ENCODE measurements at regions not wholly inside any gene's neighbourhood (a gene's known extent, or its start where the extent isn't known, plus 50 kb on each side); places are given as distances from the start of the nearest gene placed in this dataset.
"Not testable (repeated sequence)": the region's sequence is repeated elsewhere in the genome, so short reads cannot be mapped to it uniquely, and the experiment has no call there.

DNA sequence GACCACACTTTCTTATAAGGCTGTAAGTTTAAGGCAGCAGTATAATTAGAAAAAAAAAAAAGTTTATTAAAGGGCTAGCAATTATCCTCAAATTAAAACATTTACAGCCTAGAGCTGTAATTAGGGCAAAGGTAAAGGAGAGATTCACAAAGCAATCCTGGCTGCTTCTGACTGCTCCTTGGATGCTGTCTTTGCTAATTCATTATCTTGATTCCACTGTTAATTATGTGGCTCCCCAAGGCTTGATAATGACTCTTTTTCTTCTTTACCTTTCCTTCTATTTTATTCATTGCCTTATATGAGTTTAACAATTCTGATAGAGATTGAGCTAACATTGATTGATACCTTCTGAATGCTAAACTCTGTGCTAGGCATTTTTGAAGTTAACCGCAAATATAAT is 476.5 kb downstream of the DTWD2 start:
- Histone ChIP-seq H3K27ac (ENCODE audit: insufficient read depth, low read length, poor library complexity, severe bottlenecking) (no peak overlapping the region), H3K27me3 (replicated peaks; ENCODE audit: control insufficient read depth, insufficient read depth, low read length, poor library complexity, severe bottlenecking) (no peaks in the 10 kb centered on the region), H3K4me3 (ENCODE audit: insufficient read depth, low read depth, low read length, poor library complexity, severe bottlenecking) (no peak overlapping the region), H3K4me1 (ENCODE audit: control insufficient read depth, insufficient read depth, low read length, poor library complexity, severe bottlenecking) (no peaks in the 10 kb centered on the region), H3K36me3 (ENCODE audit: control insufficient read depth, insufficient read depth, low read length) (no peaks in the 10 kb centered on the region), H3K9me3 (ENCODE audit: control insufficient read depth, low read length) (no peaks in the 10 kb centered on the region)
- DNase-seq, result no peak

GRCh38 chr5:118506217-118506852 is 482.0 kb downstream of the DTWD2 start:
- H3K9me3 ChIP-seq (ENCODE audit: control insufficient read depth, low read length), result no peaks in the 10 kb centered on the region
- H3K27me3 ChIP-seq (replicated peaks; ENCODE audit: control insufficient read depth, insufficient read depth, low read length, poor library complexity, severe bottlenecking), result no peaks in the 10 kb centered on the region
- no peak overlapping the region for H3K27ac ChIP-seq (ENCODE audit: insufficient read depth, low read length, poor library complexity, severe bottlenecking)
- H3K4me1 ChIP-seq (ENCODE audit: control insufficient read depth, insufficient read depth, low read length, poor library complexity, severe bottlenecking), result no peaks in the 10 kb centered on the region
- no peaks in the 10 kb centered on the region for H3K36me3 ChIP-seq (ENCODE audit: control insufficient read depth, insufficient read depth, low read length)
- H3K4me3 ChIP-seq (ENCODE audit: insufficient read depth, low read depth, low read length, poor library complexity, severe bottlenecking), result no peak overlapping the region
- DNase-seq, result no peak

GRCh38 chr5:118502232-118502631 is 486.1 kb downstream of the DTWD2 start:
- H3K9me3 ChIP-seq (ENCODE audit: control insufficient read depth, low read length); H3K4me3 ChIP-seq (ENCODE audit: insufficient read depth, low read depth, low read length, poor library complexity, severe bottlenecking); DNase-seq; H3K27ac ChIP-seq (ENCODE audit: insufficient read depth, low read length, poor library complexity, severe bottlenecking); H3K4me1 ChIP-seq (ENCODE audit: control insufficient read depth, insufficient read depth, low read length, poor library complexity, severe bottlenecking); H3K27me3 ChIP-seq (replicated peaks; ENCODE audit: control insufficient read depth, insufficient read depth, low read length, poor library complexity, severe bottlenecking); H3K36me3 ChIP-seq (ENCODE audit: control insufficient read depth, insufficient read depth, low read length): not testable (repeated sequence)

DNA sequence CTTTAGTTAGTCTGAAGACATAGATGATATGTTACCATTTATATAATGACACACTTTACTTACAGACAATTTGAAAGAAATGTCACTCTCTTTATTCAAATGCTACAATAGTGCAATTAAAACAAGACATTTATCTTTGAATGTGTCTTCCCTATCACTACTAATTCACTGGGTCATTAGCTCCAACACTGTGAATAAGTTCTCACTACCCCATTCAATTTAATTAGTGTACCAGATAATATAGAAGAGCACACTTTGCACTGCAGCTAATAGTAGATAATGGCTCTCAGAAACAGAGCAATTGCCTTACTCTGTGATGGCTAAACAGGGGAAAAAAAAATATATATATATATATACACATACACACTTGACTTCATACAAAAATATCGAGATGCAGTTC is 497.0 kb downstream of the DTWD2 start:
- DNase-seq, result no peak
- H3K36me3 ChIP-seq (ENCODE audit: control insufficient read depth, insufficient read depth, low read length), result no peaks in the 10 kb centered on the region
- no peaks in the 10 kb centered on the region for H3K9me3 ChIP-seq (ENCODE audit: control insufficient read depth, low read length)
- no peaks in the 10 kb centered on the region for H3K27me3 ChIP-seq (replicated peaks; ENCODE audit: control insufficient read depth, insufficient read depth, low read length, poor library complexity, severe bottlenecking)
- no peak overlapping the region for H3K27ac ChIP-seq (ENCODE audit: insufficient read depth, low read length, poor library complexity, severe bottlenecking)
- no peak overlapping the region for H3K4me3 ChIP-seq (ENCODE audit: insufficient read depth, low read depth, low read length, poor library complexity, severe bottlenecking)
- H3K4me1 ChIP-seq (ENCODE audit: control insufficient read depth, insufficient read depth, low read length, poor library complexity, severe bottlenecking), result no peaks in the 10 kb centered on the region

- H3K4me3 ChIP-seq (ENCODE audit: insufficient read depth, low read depth, low read length, poor library complexity, severe bottlenecking), result no peak overlapping the region
- H3K4me1 ChIP-seq (ENCODE audit: control insufficient read depth, insufficient read depth, low read length, poor library complexity, severe bottlenecking), result no peaks in the 10 kb centered on the region
- no peak overlapping the region for H3K27ac ChIP-seq (ENCODE audit: insufficient read depth, low read length, poor library complexity, severe bottlenecking)
- DNase-seq, result no peak
- no peaks in the 10 kb centered on the region for H3K36me3 ChIP-seq (ENCODE audit: control insufficient read depth, insufficient read depth, low read length)
- no peaks in the 10 kb centered on the region for H3K27me3 ChIP-seq (replicated peaks; ENCODE audit: control insufficient read depth, insufficient read depth, low read length, poor library complexity, severe bottlenecking)
- H3K9me3 ChIP-seq (ENCODE audit: control insufficient read depth, low read length), result no peaks in the 10 kb centered on the region
Measured at GRCh38 chr5:118486647-118487225, 501.6 kb downstream of the DTWD2 start.

- no peaks in the 10 kb centered on the region for H3K4me1 ChIP-seq (ENCODE audit: control insufficient read depth, insufficient read depth, low read length, poor library complexity, severe bottlenecking)
- no peak for DNase-seq
- no peak overlapping the region for H3K27ac ChIP-seq (ENCODE audit: insufficient read depth, low read length, poor library complexity, severe bottlenecking)
- H3K36me3 ChIP-seq (ENCODE audit: control insufficient read depth, insufficient read depth, low read length), result no peaks in the 10 kb centered on the region
- H3K4me3 ChIP-seq (ENCODE audit: insufficient read depth, low read depth, low read length, poor library complexity, severe bottlenecking), result no peak overlapping the region
- H3K27me3 ChIP-seq (replicated peaks; ENCODE audit: control insufficient read depth, insufficient read depth, low read length, poor library complexity, severe bottlenecking), result no peaks in the 10 kb centered on the region
- no peaks in the 10 kb centered on the region for H3K9me3 ChIP-seq (ENCODE audit: control insufficient read depth, low read length)
Measured at GRCh38 chr5:118479285-118479684, 509.1 kb downstream of the DTWD2 start.

- H3K4me3 ChIP-seq (ENCODE audit: insufficient read depth, low read depth, low read length, poor library complexity, severe bottlenecking), result no peak overlapping the region
- DNase-seq, result no peak
Measured at GRCh38 chr5:118478852-118479251, 509.5 kb downstream of the DTWD2 start.

GRCh38 chr5:118468085-118468484 is 520.3 kb downstream of the DTWD2 start:
- no peaks in the 10 kb centered on the region for H3K4me1 ChIP-seq (ENCODE audit: control insufficient read depth, insufficient read depth, low read length, poor library complexity, severe bottlenecking)
- no peaks in the 10 kb centered on the region for H3K27me3 ChIP-seq (replicated peaks; ENCODE audit: control insufficient read depth, insufficient read depth, low read length, poor library complexity, severe bottlenecking)
- H3K9me3 ChIP-seq (ENCODE audit: control insufficient read depth, low read length), result no peaks in the 10 kb centered on the region
- H3K27ac ChIP-seq (ENCODE audit: insufficient read depth, low read length, poor library complexity, severe bottlenecking), result no peak overlapping the region
- H3K36me3 ChIP-seq (ENCODE audit: control insufficient read depth, insufficient read depth, low read length), result no peaks in the 10 kb centered on the region
- H3K4me3 ChIP-seq (ENCODE audit: insufficient read depth, low read depth, low read length, poor library complexity, severe bottlenecking), result no peak overlapping the region
- DNase-seq, result no peak

More at GRCh38 chr5:118478852-118479251, 509.5 kb downstream of the DTWD2 start:
- H3K9me3 ChIP-seq (ENCODE audit: control insufficient read depth, low read length), result no peaks in the 10 kb centered on the region
- H3K4me1 ChIP-seq (ENCODE audit: control insufficient read depth, insufficient read depth, low read length, poor library complexity, severe bottlenecking), result no peaks in the 10 kb centered on the region
- no peak overlapping the region for H3K27ac ChIP-seq (ENCODE audit: insufficient read depth, low read length, poor library complexity, severe bottlenecking)
- H3K27me3 ChIP-seq (replicated peaks; ENCODE audit: control insufficient read depth, insufficient read depth, low read length, poor library complexity, severe bottlenecking), result no peaks in the 10 kb centered on the region
- no peaks in the 10 kb centered on the region for H3K36me3 ChIP-seq (ENCODE audit: control insufficient read depth, insufficient read depth, low read length)

DNA sequence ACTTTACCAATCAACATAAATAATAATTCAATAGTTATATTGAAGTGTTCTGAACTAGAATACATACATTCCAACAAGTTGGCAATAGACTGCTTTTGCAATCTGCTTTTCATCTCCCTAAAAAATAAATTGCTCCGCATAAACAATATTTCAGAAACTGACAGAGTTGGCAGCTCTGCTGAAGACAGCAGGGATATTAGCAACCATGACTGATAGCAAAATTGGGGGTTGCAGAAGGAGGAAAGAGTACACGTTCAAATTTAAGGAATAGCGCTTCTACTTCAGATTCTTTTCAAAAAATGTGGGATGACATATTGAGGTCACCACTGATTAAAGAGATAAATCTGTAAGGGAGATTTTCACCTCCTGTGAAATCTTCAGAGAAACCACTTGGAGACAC is 521.2 kb downstream of the DTWD2 start:
- H3K4me3 ChIP-seq (ENCODE audit: insufficient read depth, low read depth, low read length, poor library complexity, severe bottlenecking), result no peak overlapping the region
- no peaks in the 10 kb centered on the region for H3K4me1 ChIP-seq (ENCODE audit: control insufficient read depth, insufficient read depth, low read length, poor library complexity, severe bottlenecking)
- no peak overlapping the region for H3K27ac ChIP-seq (ENCODE audit: insufficient read depth, low read length, poor library complexity, severe bottlenecking)
- H3K9me3 ChIP-seq (ENCODE audit: control insufficient read depth, low read length), result no peaks in the 10 kb centered on the region
- no peaks in the 10 kb centered on the region for H3K27me3 ChIP-seq (replicated peaks; ENCODE audit: control insufficient read depth, insufficient read depth, low read length, poor library complexity, severe bottlenecking)
- DNase-seq, result no peak
- H3K36me3 ChIP-seq (ENCODE audit: control insufficient read depth, insufficient read depth, low read length), result no peaks in the 10 kb centered on the region

DNA sequence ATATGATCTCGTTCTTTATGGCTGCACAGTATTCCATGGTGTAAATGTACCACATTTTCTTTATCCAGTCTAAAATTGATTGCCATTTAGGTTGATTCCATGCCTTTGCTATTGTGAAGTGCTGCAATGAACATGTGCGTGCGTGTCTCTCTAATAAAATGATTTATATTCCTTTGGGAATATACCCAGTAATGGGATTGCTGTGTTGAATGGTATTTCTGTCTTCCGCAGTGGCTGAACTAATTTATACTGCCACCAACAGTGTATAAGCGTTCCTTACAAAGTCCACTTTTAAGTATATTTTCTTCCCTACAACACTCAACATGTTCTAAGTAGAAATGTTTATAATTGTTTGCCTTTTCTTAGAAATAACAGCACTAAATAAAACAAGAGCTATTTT is 521.9 kb downstream of the DTWD2 start:
- Histone ChIP-seq H3K36me3 (ENCODE audit: control insufficient read depth, insufficient read depth, low read length) (no peaks in the 10 kb centered on the region), H3K4me3 (ENCODE audit: insufficient read depth, low read depth, low read length, poor library complexity, severe bottlenecking) (no peak overlapping the region), H3K4me1 (ENCODE audit: control insufficient read depth, insufficient read depth, low read length, poor library complexity, severe bottlenecking) (no peaks in the 10 kb centered on the region), H3K27ac (ENCODE audit: insufficient read depth, low read length, poor library complexity, severe bottlenecking) (no peak overlapping the region), H3K9me3 (ENCODE audit: control insufficient read depth, low read length) (no peaks in the 10 kb centered on the region), H3K27me3 (replicated peaks; ENCODE audit: control insufficient read depth, insufficient read depth, low read length, poor library complexity, severe bottlenecking) (no peaks in the 10 kb centered on the region)
- no peak for DNase-seq

Data from effector memory CD4-positive, alpha-beta T cell (primary cell).